ENCODE measurements at regions not wholly inside any gene's neighbourhood (a gene's known extent, or its start where the extent isn't known, plus 50 kb on each side); places are given as distances from the start of the nearest gene placed in this dataset.
"Not testable (repeated sequence)": the region's sequence is repeated elsewhere in the genome, so short reads cannot be mapped to it uniquely, and the experiment has no call there.

- H3K9me3 ChIP-seq, result no peaks in the 10 kb centered on the region
- no peaks in the 10 kb centered on the region for H3K36me3 ChIP-seq
- no peak overlapping the region for H3K27ac ChIP-seq
- WGBS, result 53% methylated on average over 4 of the region's 4 CpGs
- H3K4me3 ChIP-seq, result no peak overlapping the region
- intact Hi-C loops (cut with DNase I), result no loop called here
- no peaks in the 10 kb centered on the region for H3K4me1 ChIP-seq (replicated peaks)
- no peak for TF ChIP-seq CTCF (IDR thresholded peaks at IDR 0.05)
- TF ChIP-seq POLR2AphosphoS5 (IDR thresholded peaks at IDR 0.05), result no peak
- H3K27me3 ChIP-seq (replicated peaks; ENCODE audit: insufficient read depth), result no peaks in the 10 kb centered on the region
- DNase-seq (ENCODE audit: low spot score), result no peak
Observed at GRCh38 chr9:21533597-21533996, 51.5 kb upstream of the IFNE start.

- 93% methylated on average over 2 of the region's 2 CpGs for whole genome bisulfite sequencing
- DNase-seq (ENCODE audit: low spot score), result no peak
- H3K36me3 ChIP-seq, result no peaks in the 10 kb centered on the region
- TF ChIP-seq POLR2A (IDR thresholded peaks at IDR 0.05) (no peak), CTCF (IDR thresholded peaks at IDR 0.05) (no peak), POLR2AphosphoS5 (IDR thresholded peaks at IDR 0.05) (no peak)
- H3K9me3 ChIP-seq, result no peaks in the 10 kb centered on the region
- no peaks in the 10 kb centered on the region for H3K27me3 ChIP-seq (replicated peaks; ENCODE audit: insufficient read depth)
- H3K4me1 ChIP-seq (replicated peaks), result no peaks in the 10 kb centered on the region
- no peak overlapping the region for H3K4me3 ChIP-seq
- H3K27ac ChIP-seq, result no peak overlapping the region
- intact Hi-C loops (cut with DNase I), result no loop called here
Observed at GRCh38 chr9:21535396-21535795, 53.3 kb upstream of the IFNE start.

- no peak for DNase-seq (ENCODE audit: low spot score)
- no peaks in the 10 kb centered on the region for H3K4me1 ChIP-seq (replicated peaks)
- whole genome bisulfite sequencing, result 74% methylated on average over 2 of the region's 2 CpGs
- intact Hi-C loops (cut with DNase I), result no loop called here
- no peak overlapping the region for H3K4me3 ChIP-seq
- H3K36me3 ChIP-seq, result no peaks in the 10 kb centered on the region
- no peaks in the 10 kb centered on the region for H3K27me3 ChIP-seq (replicated peaks; ENCODE audit: insufficient read depth)
- no peaks in the 10 kb centered on the region for H3K9me3 ChIP-seq
- TF ChIP-seq POLR2AphosphoS5 (IDR thresholded peaks at IDR 0.05) (no peak), POLR2A (IDR thresholded peaks at IDR 0.05) (no peak), CTCF (IDR thresholded peaks at IDR 0.05) (no peak)
- H3K27ac ChIP-seq, result no peak overlapping the region
Observed at GRCh38 chr9:21542787-21543186, 60.7 kb upstream of the IFNE start.

GRCh38 chr9:21543187-21543586 lies 61.1 kb upstream of the IFNE start:
- intact Hi-C loops (cut with DNase I), result no loop called here
- no peak overlapping the region for H3K27ac ChIP-seq
- TF ChIP-seq POLR2A (IDR thresholded peaks at IDR 0.05), result no peak
- TF ChIP-seq CTCF (IDR thresholded peaks at IDR 0.05), result no peak
- no peak for TF ChIP-seq POLR2AphosphoS5 (IDR thresholded peaks at IDR 0.05)
- no peak for DNase-seq (ENCODE audit: low spot score)
- H3K27me3 ChIP-seq (replicated peaks; ENCODE audit: insufficient read depth), result no peaks in the 10 kb centered on the region
- 86% methylated on average over 4 of the region's 4 CpGs for WGBS
- no peak overlapping the region for H3K4me3 ChIP-seq
- H3K9me3 ChIP-seq, result no peaks in the 10 kb centered on the region
- no peaks in the 10 kb centered on the region for H3K36me3 ChIP-seq
- no peaks in the 10 kb centered on the region for H3K4me1 ChIP-seq (replicated peaks)

GRCh38 chr9:21543816-21544215 lies 61.7 kb upstream of the IFNE start:
- DNase-seq (ENCODE audit: low spot score); H3K4me1 ChIP-seq (replicated peaks); H3K9me3 ChIP-seq; H3K36me3 ChIP-seq; intact Hi-C loops (cut with DNase I); H3K27me3 ChIP-seq (replicated peaks; ENCODE audit: insufficient read depth); H3K27ac ChIP-seq; H3K4me3 ChIP-seq: not testable (repeated sequence)
- 91% methylated on average over 4 of the region's 4 CpGs for WGBS
